ENCODE measurements at regions not wholly inside any gene's neighbourhood (a gene's known extent, or its start where the extent isn't known, plus 50 kb on each side); places are given as distances from the start of the nearest gene placed in this dataset.

DNA sequence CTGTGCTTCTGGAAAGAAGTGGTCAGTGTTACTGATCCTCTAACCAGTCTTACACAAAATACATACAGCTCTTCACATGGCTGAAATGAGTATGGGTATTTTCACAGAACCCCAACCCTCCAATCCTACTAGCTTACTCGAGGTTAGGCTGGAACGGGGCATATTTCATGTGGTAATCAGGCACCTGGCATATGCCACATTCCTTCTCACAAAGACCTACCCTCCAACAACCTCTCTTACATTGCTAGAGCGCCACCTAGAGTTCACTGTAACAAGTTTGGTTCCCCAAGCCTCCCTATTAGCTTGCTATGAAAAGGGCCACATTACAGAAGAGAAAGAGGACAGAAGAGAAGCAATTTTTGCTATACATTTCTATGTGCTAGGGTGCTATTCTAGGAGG lies 597.3 kb downstream of the PRELID2 start:
- peak; percentile 30 for DNase-seq

- DNase-seq = no peak
Measured at GRCh38 chr5:145236983-145237382, 598.2 kb downstream of the PRELID2 start.

- DNase-seq = no peak
Measured at GRCh38 chr5:145236127-145236526, 599.0 kb downstream of the PRELID2 start.

GRCh38 chr5:145233461-145233860 lies 601.7 kb downstream of the PRELID2 start:
- no peak for DNase-seq

- no peak for DNase-seq
Measured at GRCh38 chr5:145230781-145231180, 604.4 kb downstream of the PRELID2 start.

GRCh38 chr5:145228564-145228963 lies 606.6 kb downstream of the PRELID2 start:
- DNase-seq = no peak

- DNase-seq = no peak
Measured at GRCh38 chr5:145227881-145228280, 607.3 kb downstream of the PRELID2 start.

GRCh38 chr5:145226726-145227125 lies 608.4 kb downstream of the PRELID2 start:
- no peak for DNase-seq

GRCh38 chr5:145225529-145225928 lies 609.6 kb downstream of the PRELID2 start:
- no peak for DNase-seq

- no peak for DNase-seq
Measured at GRCh38 chr5:145223582-145223981, 611.6 kb downstream of the PRELID2 start.

GRCh38 chr5:145222622-145223021 lies 612.5 kb downstream of the PRELID2 start:
- DNase-seq = no peak

DNA sequence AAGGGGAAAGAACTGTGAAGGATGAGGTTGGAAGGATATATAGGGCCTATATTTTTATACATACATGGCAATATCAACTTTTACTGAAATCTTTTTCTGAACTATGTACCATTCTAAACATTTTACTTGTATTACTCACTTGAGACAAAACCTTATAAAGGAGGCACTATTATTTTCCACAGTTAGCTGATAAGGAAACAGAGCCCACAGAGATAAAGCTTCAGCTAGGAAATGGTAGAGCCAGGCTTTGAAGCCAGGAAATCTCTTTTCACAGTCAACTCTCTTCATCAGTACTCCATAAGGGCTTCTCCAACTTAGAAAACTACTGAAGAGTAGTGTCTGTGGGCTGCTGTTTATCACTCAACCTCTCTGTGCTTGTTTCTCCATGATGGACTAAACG lies 613.7 kb downstream of the PRELID2 start:
- no peak for DNase-seq

DNA sequence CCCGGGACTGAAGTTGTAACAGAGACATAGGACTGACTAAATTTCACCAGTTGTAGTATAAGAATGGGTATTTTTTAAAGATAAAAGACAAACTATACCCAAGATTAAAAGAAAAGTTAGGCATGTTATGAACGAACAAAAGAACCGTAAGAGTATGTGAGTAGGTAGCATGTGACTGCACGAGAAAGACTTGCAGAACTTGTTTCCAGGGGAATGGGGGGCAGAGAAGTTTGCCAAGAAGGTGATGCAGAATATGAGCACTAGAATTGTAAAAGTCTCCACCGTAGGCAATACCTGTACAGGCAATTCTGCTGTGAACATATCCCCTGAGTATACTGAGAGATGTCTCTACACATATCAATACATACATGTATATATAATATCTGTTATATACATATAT lies 614.7 kb downstream of the PRELID2 start:
- no peak for DNase-seq

DNA sequence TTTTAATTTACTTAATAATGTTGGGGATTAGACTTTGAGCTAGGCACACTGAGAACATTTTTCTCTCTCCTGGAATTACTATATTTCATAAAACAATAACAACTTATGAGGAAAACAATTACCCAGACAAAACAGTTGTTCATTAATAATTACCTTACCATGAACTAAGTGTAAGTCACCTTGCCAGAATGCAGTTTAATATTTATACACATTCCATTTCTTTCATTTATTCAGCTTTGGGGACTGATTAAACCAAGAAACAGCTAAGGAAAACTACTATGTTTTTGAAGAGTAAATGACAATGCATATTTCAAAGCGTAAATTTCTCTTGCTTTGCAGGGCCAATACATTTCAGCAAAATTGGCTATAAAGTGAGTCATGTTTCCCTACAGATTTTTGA lies 616.2 kb downstream of the PRELID2 start:
- DNase-seq = no peak

DNA sequence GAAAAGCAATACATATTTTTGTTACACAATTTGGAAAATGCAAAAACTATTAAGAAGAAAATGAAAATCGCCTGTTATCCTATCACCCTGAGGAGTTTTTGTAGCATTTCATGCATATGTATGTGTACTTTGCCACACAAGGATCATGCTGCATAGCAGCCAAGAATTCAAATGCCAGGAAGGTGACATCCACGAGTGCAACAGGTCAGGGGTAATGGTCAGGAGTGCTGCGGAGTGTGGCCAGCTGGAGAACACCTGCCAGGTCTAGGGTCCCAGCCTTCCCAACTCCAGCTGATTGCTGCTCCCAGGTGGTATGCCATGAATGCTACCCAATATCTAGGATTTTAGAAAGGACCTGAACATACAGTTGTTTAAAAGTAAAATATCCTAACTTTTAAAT lies 617.1 kb downstream of the PRELID2 start:
- no peak for DNase-seq

- DNase-seq = no peak
Measured at GRCh38 chr5:145210020-145210419, 625.1 kb downstream of the PRELID2 start.

DNA sequence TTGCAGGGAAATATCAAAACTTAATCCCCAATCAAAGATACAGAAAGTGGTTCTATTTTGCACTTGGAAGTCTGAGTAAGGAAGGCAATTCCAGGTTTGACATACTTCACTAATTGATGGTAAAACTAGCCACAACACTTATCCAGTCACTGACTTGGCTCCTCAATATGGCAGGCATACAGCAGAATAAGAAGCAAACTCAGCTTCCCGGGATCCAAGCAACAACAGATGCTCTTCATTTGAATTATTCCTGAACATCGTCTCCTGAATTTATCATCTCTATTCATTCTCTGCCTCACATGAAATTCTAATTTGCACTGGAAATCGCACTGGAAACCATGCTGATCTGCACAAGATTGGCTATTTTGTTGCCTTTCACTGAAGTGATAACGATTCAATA lies 629.6 kb downstream of the PRELID2 start:
- DNase-seq = no peak

GRCh38 chr5:145204743-145205142 lies 630.4 kb downstream of the PRELID2 start:
- DNase-seq = no peak

DNA sequence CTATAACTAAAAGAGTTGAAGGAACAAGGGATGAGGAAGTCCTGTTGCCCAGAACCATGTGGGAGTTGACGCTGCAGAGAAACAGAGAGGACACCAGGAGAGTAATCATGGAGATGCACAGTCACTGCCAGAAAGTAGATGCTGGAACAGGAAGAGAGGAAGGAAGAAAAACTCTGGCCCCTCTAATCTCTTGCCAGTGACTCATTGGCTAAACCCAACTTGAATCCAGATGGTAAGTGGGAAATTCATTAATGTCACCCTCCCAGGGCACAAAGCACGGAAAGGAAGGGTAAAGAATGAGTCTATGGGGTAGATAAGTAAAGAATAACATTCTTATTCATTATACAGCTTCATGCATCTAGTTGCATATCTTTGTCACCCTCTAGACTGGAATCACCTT lies 631.9 kb downstream of the PRELID2 start:
- DNase-seq = no peak

GRCh38 chr5:145198525-145199260 lies 636.4 kb downstream of the PRELID2 start:
- DNase-seq = no peak

DNA sequence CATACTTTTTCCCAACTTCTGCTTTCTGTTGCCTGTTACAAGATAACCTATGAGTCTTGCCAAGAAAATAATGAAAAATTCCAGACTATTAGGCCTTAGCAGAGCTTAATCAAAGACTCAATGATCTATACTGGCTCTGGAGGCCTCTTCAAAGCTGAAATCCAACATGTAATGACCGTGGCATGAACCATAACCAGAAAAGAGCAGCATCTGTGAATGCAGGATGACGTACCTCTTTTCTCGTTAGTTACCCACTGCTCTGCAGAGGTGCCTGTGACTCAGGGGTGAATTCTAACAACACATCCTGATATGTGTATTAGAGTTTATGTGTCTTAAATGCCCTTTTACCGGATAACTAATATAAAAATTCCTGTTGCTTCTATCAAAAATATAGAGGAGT lies 645.4 kb downstream of the PRELID2 start:
- DNase-seq = no peak

GRCh38 chr5:145180371-145180770 lies 654.8 kb downstream of the PRELID2 start:
- no peak for DNase-seq

DNA sequence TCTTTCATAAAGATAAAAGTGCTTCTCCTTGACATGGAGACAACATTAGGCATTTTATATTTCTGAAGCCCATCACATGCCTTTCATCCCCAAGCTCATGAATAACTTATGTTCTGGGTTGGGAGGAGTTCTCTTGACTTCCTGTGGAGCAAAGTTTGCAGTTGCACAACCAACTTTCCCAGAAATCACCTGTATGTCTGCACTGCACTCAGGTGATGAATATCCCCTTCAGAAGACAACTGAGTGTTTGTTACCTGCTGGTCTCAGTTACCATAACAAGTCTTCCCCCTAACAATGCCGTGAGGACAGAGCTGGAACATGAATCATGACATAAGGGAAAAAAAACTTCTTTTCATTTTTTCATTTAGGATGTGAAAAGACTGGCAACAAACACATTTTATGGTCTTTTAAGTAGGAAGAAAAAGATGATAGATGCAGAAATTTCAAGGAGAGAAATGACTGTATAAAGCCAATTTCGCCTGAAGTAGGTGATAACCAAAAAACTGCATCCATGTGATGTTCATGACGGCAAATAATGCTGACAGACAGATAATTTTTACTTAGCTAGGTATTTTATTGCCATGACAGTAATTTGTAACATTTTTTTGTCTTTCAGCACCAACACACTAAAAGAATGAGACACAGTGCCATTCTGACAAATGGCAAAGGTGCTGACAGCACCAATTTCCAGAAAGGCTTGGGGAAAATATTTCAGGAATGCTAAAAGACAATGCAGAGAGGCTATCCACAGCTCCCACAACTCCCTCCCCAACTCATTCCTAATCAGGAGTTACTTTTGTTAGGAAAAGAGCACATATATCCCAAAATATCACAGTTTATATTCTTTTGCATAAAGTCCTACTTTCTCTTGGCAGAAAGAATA lies 656.3 kb downstream of the PRELID2 start:
- DNase-seq = no peak

DNA sequence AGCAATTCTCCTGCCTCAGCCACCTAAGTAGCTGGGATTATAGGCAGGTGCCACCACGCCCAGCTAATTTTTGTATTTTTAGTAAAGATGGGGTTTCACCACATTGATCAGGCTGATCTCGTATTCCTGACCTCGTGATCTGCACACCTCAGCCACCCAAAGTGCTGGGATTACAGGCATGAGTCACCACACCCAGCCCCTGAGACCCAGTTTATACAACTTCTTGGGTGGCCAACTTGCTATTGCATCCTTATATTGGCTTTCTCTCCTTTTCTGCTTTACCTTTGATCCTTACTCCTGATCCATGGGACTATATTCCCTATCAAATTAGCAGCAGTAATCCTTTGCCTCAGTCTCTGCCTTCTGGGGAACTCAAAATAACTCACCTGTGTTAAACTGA lies 659.1 kb downstream of the PRELID2 start:
- no peak for DNase-seq
